ENCODE measurements at regions not wholly inside any gene's neighbourhood (a gene's known extent, or its start where the extent isn't known, plus 50 kb on each side); places are given as distances from the start of the nearest gene placed in this dataset.

DNA sequence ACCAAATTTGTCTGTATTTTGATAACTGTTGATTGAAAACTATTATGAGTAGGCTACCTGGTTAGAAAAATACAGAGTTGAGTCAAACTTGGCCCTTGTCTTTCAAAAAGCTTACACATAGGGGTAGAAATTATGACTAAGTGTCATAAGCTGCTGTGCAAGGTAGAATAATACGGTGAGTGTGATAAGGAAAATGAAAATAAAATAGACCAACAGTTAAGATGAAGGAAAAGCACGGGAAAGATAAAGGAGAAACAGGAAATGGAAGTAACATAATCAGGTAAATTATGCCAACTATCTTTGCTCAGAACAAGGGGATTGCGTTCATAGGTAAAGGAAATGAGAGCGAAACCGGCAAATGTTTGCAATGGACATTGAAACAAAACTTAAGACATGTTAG lies 302.5 kb downstream of the PCDH7 start:
- TF ChIP-seq, protein P1, sequence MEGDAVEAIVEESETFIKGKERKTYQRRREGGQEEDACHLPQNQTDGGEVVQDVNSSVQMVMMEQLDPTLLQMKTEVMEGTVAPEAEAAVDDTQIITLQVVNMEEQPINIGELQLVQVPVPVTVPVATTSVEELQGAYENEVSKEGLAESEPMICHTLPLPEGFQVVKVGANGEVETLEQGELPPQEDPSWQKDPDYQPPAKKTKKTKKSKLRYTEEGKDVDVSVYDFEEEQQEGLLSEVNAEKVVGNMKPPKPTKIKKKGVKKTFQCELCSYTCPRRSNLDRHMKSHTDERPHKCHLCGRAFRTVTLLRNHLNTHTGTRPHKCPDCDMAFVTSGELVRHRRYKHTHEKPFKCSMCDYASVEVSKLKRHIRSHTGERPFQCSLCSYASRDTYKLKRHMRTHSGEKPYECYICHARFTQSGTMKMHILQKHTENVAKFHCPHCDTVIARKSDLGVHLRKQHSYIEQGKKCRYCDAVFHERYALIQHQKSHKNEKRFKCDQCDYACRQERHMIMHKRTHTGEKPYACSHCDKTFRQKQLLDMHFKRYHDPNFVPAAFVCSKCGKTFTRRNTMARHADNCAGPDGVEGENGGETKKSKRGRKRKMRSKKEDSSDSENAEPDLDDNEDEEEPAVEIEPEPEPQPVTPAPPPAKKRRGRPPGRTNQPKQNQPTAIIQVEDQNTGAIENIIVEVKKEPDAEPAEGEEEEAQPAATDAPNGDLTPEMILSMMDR (IDR thresholded peaks at IDR 0.05): no peak
- no peak for TF ChIP-seq POLR2A (IDR thresholded peaks at IDR 0.05)
